Hematopoietic multipotent progenitor cell treated with erythropoietin and hydrocortisone succinate and interleukin-3 and kit ligand, for 6 days (in vitro differentiated cells): ENCODE measurements at regions not wholly inside any gene's neighbourhood (a gene's known extent, or its start where the extent isn't known, plus 50 kb on each side); places are given as distances from the start of the nearest gene placed in this dataset.
A peak's percentile ranks its signal among the peaks of the same experiment; 100 is the strongest.

ENCODE experiments used
- DNase-seq: peaks from one replicate; pipeline ENCODE4 v3.0.0-alpha.2; 2015

DNA sequence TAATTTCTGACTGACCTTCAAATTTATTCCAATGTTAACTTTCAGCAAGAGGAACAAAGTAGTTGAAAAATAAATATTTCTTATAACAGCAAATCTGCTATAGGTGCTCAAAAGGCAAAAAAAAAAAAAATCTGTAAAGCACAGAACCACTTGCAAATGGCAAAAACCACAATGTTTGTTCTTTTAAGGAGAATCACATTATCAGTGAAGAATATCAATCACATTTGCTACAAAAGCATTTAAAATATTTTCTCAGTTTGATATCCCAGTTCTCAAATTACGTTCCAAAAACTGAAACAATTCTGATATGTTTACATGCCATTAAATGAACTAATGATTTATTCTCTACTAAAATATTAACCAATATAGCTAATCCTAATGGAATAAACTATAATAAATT is 163.3 kb downstream of the METTL4 start:
- DNase-seq = no peak

DNA sequence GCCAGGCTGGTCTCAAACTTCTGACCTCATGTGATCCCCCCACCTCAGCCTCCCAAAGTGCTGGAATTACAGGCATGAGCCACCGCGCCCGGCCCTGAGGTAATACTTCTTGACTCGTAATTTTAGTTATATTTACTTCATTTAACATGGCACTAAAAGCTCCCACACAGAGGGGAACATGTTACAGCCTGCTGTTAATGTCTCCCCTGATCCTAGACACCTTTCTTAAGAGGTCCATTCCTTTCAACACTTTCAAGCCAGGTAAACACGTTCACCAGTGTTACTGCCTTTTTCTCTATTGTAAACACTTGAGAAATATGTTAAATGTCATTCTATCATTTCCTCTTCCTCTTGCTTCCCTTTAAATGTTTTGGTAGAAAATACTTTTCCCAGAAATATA is 161.4 kb downstream of the METTL4 start:
- no peak for DNase-seq

DNA sequence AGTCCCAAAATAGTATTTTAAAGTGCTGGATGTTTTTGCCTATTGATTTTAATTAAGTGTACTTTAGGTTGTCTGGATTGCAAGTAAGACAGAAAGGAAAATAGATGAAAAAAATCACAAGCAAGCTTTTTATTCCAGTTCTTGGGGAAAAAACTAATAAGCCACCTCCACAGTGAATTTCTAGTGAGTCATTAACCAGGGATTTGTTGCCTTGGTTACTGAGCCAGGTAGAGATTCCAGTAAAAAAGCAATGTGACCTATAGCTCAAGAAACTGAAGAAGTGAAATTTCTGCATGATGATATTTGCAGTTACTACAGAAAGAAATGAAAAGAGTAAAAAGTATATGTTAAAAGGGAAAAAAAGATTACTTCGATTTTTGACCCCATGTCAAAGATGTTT is 160.6 kb downstream of the METTL4 start:
- DNase-seq = no peak

DNA sequence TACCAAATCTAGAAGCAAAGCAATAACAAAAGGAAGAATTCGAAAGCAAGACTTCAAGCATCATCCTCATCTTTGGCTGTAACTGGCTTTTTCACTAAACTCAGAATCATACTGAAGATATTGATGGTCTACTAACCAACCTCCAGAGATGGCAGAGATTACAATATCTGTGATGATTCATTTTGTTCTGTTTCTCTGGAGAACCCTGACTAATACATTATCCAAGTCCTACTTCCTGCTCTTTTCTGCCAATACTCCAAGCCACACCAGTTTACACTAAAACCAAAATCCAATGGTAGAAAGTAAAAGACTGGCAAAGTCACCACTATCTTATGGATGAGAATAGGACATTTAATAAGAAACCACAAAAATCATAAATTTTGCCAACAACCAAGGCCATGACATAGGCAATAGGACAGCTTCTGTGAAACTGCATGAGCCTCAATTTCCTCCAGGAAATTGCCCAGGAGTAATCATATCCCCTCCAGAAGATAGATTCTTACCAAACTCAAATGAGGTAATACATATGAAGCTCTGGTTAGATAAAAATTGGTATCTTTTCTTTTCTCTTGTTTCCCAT is 159.8 kb downstream of the METTL4 start:
- no peak for DNase-seq

DNA sequence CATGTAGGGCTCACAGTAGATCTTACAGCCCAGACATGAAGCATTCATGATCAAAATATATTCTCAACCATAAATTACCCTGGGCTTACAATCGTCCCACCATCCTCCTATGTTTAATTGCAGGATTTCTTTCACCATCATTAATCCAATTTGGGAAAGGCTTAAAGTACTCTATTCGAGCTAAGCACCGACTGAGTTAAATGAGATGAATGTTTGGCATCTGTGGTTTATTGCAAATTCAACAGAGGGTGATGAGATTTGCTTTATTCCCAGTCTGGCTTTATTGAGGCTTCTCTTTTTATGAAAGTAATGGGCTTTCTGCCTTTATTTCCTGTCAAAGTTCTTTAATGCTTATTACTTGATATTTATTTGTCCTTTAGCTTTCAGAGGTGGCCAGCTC is 159.0 kb downstream of the METTL4 start:
- DNase-seq = no peak

DNA sequence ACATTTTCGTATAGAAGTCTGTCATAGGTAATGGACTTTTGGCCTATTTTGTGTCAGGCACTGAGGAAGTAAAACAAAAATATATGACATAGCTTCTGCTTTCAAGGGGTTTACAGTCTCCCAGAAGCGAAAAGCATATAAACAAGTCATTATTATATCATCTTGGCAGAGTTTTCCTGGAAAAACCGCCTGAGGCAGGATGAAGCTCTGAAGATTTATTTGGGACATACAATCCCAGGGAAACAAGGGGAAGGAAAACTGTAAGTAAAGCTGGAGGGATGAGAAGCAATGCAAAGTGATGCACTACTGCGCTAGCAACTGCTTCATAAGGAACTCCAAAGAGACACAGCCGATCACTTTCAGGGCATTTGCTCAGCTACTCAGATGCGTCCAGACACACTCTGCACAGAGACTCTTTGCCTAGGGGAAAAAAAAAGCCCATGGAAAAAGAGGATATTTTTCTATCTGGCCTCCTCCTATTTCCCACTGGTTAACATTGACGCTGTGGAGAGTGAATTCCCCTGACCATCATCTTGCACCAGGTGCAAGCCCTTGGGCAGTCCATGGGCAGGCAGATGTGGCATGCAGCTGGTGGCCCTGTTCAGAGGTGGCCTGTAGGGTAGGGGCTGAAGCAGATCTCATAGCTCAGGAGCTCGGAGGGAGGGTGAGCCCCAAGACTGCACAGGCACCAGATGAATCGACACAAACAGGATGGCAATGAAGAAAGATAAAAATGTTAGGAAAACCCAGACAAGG is 158.1 kb downstream of the METTL4 start:
- no peak for DNase-seq

DNA sequence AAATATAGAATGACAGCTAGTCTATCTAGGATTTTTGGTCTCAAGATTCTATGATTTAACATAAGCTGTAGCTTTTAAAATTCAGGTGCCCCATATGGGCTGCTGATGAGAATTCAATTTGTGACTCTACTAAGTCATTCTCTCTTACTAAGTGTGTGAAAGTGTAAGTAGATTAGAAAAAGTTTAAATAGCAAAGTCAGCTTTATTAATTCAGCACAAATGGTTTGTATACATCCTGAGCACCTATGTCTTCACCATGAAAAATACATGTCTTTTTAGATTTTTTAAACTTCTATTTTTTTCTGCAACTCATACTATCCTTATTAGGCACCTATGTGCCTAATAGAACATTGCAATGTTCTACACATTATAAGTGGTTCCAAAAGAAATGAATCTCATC is 157.1 kb downstream of the METTL4 start:
- no peak for DNase-seq

DNA sequence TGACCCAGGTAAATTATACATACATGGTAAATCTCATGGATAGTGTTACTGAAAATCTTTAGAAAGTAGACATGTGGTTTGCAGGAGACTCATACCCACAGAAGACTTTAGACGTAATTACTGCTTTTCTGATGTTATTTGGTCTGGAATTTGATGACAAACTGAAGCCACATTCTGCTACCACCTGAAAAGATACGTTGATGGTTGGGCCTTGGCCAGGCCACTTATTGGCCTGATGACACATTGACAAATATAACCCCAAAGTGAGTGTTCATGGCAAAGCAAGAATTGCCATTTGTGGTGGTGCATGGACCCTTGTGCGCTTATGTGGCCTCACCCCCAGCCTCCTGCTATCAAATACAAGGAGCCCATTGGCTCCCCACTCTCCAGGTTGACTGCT is 155.6 kb downstream of the METTL4 start:
- no peak for DNase-seq

DNA sequence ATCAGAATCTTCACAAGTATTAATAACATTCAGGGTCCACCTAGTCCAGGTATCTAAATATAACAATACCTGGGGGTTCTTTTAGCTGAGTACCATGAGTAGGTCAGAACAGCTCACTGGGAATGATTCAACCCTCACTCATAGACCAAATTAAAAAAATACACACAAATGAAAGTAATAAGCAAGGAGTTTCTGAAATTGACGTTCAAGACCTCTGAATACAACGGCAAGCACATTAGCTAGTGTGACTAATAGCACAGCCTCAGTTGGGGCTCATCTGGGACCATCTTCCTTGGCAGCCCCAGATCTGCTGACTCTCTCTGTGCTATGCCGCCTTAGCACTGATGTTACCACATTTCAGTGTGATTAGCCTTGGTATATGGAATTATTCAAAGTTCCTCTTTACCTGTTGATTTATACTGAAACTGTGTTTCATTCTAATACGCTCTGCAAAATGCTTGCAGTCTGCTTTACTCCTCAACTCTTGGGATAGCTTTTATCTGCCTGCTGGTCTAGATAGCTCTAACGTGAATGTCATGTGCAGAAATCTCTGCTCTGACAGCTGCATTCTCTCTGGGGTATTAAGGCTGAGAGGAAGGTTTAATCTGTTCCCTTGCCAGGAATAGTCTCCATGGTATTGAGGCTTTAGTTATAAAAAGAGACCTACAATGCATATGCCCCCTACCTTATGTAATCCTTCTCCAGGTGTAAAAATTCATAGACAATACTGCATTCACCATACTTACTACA is 153.3 kb downstream of the METTL4 start:
- no peak for DNase-seq

DNA sequence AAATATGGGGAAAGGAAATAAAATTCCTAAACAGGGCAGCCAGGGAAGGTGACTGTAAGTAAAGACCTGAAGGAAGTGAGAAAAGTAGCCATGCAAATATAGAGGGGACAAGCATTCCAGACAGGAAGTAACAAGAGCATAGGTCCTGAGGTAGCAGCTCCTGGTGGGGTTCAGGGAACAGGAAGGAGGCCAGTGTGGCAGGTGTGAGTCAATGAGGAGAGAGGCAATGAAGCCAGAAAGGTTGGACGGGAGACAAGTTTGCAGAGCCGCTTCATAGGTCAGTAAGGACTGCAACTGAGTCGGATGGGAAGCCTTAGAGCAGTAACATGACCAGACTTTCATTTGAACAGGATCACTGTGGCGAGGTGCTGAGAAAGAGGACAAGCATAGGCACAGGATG is 150.9 kb downstream of the METTL4 start:
- no peak for DNase-seq

DNA sequence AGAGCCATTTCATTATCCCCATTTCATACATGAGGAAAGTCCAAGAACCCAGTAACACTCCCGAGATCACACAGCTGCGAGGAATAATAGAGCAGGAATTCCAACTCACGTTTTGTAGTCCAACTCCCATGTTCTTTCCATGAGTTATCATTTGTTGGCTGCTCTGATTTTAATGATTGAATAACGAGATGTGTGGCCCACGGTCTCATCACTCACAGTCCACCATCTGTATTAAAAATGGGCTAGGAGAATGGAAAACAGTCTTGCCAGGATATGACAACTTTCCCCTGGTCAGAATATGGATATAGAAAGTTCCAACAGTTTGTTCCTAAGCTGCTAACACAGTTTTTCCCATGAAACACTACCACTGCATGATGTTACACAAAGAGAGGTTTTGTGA is 147.5 kb downstream of the METTL4 start:
- DNase-seq = no peak

DNA sequence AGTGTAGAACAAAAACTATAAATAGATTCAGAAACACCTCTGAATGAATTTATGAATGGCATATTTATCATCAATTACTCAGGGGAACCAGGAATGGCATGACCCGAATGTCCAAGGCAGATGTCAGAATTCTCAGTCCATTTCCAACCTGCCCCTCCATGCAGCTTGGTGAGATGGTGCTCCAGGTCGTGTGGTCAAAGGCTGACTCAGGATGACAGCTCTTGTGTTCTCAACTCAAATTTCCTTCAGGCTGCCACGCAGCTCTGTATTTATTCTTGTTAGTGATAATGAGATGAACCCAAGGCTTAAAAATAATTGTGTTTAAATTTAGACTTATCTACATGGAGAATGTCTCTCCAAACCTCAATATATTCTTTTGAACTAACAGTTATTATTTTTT is 146.9 kb downstream of the METTL4 start:
- DNase-seq = no peak

DNA sequence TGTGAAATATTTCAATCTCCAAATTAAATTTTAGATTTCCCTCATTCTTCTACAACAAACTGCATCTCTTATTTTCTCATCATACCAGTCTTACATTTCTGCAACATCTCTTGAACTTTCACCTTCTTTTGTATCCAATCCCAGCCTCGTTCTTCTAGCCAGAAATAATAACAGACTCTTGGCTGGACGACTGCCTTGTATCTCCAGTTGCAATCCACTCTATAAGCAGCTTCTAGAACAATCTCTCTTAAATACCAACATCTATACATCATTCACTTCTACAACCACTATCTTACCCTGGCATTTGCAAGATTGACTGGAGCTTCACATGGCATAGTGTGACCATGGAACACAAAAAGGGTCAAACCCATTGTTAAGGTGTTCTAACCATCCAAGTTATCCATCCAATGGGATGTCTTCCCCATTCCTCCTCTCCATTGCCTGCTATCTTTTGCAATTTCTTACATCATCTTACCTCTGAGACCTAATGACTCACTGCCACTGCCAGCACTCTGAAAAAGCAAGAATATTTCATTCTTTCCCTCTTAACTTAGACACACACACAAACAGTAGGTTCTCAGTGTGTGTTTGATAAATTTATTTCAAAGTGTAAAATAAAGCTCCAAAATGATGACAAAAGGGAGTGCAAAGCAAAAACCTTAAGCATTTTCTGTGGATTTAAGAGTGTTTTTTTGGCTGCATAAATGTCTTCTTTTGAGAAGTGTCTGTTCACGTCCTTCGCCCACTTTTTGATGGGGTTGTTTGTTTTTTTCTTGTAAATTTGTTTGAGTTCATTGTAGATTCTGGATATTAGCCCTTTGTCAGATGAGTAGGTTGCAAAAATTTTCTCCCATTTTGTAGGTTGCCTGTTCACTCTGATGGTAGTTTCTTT is 145.6 kb downstream of the METTL4 start:
- DNase-seq = no peak

DNA sequence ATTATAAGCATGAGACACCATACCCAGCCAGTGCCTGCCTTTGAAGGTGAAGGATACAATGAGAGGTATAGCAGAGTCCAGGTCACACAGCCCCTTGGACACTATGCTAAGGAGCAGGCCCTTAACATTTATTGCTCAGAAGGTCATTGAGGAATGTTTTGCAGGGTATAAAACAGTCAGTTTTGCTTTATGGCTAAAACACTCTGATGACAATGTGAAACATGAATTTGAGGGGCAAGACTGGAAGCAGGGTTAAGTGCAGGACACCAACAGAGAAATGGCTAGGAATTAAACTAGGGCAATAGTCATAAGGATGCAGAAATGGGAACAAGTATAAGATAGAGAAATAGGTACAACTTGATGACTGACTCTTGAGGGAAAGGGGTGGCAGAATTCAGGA is 141.1 kb downstream of the METTL4 start:
- DNase-seq = no peak

DNA sequence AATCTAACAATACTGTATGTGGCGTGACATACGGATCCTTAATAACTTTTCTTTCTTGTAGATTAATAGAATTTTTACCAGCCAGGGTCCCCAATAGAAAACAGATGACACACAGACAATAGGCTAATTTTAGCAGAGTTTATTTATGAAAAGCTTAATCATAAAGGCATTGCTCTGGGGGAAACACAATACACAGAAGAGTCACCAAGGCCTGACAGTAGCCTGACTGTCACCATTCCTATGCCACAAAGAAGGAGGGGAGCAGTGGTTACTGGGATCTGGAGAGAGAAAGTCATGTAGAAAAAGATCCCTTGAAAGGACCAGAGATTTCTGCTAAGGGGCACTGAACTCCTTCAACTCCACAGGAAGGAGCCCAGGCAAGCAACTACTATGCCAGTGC is 139.5 kb downstream of the METTL4 start:
- no peak for DNase-seq

DNA sequence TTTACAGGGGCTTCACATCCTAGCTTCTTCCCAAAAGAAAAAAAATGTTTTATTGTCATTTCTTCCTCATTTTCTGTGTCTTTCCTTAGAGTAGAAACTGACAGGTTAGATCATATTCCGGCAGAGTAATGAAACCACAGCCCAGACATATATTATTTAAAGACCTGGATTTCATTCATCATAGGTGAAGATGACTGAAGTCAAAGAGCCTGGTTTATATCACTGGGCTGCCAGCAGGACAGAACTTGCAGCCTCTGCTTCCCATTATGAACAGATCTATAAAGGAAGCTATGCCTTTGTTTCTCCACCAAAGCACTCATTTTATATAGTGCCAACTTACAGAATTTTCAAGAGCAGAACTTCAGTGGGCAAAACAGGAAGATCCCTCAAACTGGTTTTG is 137.9 kb downstream of the METTL4 start:
- DNase-seq = no peak

DNA sequence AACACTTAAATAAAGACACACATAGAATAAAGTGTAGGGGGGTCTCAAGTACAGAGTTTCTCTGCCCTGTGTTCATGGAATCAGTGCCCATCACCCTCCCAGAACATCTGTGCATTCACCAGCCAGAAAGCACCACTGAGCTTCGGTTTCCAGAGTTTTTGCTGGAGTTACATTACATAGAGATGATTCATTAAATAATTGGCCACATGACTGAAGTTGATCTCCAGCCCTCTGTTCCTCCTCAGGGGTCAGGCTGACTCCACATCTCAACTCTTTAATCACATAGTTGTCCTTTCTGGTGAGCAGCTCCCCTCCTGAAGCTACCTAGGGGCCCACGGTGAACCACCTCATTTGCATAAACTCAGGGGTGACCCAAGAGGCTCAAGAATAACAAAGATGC is 129.8 kb downstream of the METTL4 start:
- peak; percentile 7 for DNase-seq

DNA sequence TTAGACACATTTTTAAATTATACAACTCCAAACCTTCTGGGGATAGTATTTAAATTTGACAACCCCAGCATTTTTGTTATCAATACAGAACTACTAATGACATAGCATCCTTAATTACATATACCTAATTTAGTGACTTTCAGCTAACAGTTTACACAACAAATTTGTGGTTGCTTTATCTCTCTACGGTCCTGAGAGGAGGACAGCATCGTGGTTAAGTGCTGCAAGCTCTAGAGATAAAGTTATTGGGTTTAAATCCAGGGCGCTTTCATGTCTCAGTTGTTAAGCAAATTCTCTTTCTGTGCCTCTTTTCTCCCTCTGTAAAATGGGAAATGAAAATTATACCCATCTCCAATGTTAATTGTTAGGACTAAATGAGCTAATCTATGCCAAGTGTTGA is 129.3 kb downstream of the METTL4 start:
- peak; percentile 64 for DNase-seq

DNA sequence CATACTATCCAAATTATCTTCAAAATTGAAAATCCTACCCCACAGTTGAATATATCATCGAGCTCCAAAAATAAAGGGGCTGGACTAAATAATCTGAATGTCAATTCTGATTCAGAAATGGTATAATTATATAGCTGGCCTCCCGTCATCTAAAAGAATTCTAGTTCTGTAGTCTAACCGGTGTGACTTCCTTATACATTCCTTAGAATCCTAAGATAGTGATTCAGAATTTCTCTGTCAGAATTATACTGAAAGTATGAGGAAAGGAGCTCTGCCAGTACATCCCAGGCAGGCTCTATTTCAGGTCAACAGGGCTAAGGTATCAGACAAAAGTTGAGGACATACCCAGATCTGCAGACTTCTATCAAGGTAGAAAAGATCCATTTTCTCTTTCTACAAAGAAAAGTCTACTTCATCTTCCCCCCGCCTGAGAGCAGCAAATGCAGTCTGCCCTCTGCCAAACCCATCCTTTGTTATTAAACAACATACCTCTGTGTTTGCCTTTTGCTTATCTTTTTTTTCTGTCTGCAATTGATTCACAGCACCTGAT is 128.5 kb downstream of the METTL4 start:
- no peak for DNase-seq

DNA sequence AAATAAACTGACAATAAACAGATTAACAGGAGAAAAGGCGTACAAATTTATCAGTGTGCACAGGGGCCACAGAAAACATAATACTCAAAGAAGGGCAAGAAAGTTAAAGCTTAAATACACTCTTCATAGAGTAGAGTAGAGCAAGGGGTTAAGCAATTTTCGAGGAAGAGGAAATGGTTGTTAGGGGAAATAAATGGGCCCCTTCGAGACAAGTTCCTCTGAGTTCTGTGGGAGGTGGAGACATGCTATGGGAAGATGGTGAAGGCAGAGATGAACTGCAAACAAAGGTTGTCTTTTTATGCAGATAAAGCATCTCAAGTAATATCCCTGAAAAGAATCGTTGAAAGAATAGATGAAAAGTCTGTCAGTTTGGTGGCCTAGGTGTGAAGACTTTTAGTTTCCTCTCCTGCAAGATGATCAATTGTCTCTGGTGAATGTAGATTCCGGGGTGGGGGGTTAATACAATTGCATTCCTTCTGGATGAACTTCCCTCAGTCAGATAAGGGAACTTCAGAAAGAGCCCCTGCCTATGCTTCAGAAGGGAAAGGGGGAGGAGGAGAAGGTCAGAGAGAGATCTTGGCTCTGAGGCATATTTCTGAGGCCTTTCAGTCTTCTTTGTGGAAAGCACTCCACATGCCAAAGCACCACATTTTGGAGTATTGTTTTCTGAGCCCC is 127.0 kb downstream of the METTL4 start:
- DNase-seq = peak; percentile 34

DNA sequence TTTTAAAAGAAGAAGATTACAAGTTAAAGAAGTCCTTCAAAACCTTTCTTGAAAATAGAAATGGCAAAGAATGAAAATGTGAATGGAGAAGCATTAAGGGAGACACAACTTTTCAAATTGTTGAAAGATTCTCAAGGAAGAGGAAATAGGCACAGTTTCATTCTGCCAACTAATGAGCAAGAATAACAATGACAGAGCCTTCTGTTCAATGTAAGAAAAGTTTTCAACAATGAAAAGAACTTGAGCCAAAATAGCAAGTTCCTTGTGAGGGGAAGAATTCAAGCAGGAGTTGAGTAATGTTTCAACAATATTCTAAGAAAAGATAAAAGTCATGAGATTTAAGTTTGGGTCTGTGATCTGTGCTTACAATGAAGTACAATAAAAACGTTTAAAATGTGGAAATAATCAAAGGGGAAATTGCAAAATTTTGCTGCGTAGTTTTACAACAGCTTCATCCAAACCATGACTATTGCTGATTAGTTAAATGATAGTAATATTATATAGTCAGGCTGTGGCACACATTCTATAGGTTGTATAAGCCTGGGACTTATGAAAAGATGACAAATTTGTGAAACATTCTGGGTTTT is 122.6 kb downstream of the METTL4 start:
- DNase-seq = peak; percentile 68

DNA sequence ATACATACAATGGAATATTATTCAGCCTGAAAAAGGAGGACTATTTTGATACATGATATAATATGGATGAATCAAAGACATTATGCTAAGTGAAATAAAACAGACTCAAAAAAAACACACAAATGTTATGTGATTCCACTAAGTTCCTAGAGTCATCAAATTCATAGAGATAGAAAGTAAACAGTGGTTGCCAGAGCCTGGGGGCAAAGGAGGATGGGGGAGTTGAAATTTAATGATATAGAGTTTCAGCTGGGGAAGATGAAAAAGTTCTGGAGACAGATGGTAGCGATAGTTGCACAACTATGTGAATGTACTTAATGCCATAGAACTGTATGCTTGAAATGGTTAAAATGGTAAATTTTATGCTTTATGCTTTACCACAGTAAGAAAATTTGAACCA is 119.7 kb downstream of the METTL4 start:
- DNase-seq = no peak
